ENCODE measurements at regions not wholly inside any gene's neighbourhood (a gene's known extent, or its start where the extent isn't known, plus 50 kb on each side); places are given as distances from the start of the nearest gene placed in this dataset.

DNA sequence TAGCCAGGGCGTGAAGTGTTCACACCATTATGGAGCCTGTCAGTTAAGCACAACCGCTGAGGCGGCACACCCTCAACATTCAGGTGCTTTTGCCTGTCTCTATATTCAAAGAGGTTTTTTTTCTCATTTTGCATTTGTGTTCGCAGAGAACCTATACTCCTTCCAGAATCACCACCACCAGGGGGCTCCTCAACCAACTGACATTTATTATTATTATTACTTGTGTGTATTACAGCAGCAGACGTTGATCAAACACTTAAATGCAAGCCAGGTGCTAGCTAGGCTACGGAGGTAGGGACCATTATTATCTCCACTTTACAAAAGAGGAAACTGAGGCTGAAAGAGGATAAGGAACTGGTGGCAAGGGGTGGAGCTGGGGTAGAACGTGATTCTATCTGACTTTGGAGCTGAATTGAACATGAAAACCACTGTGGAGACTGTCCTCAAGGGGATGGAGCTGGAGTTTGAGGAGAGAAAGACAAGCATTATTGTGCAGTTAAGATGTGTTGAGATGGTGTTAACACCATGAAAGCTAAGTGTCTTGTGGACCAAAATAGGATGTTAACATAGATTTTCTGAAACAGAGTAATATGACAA, 133.8 kb upstream of the PLXNA4 start:
- TF ChIP-seq, protein P1, sequence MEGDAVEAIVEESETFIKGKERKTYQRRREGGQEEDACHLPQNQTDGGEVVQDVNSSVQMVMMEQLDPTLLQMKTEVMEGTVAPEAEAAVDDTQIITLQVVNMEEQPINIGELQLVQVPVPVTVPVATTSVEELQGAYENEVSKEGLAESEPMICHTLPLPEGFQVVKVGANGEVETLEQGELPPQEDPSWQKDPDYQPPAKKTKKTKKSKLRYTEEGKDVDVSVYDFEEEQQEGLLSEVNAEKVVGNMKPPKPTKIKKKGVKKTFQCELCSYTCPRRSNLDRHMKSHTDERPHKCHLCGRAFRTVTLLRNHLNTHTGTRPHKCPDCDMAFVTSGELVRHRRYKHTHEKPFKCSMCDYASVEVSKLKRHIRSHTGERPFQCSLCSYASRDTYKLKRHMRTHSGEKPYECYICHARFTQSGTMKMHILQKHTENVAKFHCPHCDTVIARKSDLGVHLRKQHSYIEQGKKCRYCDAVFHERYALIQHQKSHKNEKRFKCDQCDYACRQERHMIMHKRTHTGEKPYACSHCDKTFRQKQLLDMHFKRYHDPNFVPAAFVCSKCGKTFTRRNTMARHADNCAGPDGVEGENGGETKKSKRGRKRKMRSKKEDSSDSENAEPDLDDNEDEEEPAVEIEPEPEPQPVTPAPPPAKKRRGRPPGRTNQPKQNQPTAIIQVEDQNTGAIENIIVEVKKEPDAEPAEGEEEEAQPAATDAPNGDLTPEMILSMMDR (IDR thresholded peaks at IDR 0.05; ENCODE audit: unreplicated experiment in 3 of 3) = peak; percentile 24 to 45 (median 44)
- Mint-ChIP-seq H3K36me3 (ENCODE audit: low read depth) (no peaks in the 10 kb centered on the region), H3K27me3 (ENCODE audit: low read depth) (peaks cover 13% of the 10 kb centered on the region), H3K27ac (no peak overlapping the region), H3K4me1 (no peaks in the 10 kb centered on the region), H3K9me3 (no peaks in the 10 kb centered on the region), H3K4me3 (no peak overlapping the region)

DNA sequence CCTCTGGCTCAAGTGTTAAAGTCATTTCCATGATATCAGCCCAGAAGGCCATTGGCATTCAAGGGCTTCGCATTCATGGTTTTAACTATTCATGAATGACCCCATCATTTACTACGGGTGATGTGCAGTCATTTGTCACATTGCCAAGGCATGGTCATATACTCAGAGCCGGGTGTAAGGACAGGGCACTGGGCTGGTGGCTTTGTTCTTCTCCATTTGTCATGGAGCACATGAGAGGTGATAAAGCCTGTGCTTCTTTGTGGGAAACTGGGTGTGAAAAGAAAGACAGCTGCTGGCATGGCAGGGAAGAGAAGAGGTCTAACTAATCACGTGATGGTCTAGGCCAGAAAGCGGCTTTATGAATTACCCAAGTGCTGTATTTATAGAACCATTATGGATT, 132.2 kb upstream of the PLXNA4 start:
- TF ChIP-seq, protein P1 (IDR thresholded peaks at IDR 0.05; ENCODE audit: unreplicated experiment in 3 of 3) = no peak
- no peaks in the 10 kb centered on the region for H3K9me3 Mint-ChIP-seq
- H3K36me3 Mint-ChIP-seq (ENCODE audit: low read depth) = no peaks in the 10 kb centered on the region
- peaks cover 22% of the 10 kb centered on the region for H3K27me3 Mint-ChIP-seq (ENCODE audit: low read depth)
- H3K27ac Mint-ChIP-seq = no peak overlapping the region
- no peaks in the 10 kb centered on the region for H3K4me1 Mint-ChIP-seq
- H3K4me3 Mint-ChIP-seq = no peak overlapping the region

DNA sequence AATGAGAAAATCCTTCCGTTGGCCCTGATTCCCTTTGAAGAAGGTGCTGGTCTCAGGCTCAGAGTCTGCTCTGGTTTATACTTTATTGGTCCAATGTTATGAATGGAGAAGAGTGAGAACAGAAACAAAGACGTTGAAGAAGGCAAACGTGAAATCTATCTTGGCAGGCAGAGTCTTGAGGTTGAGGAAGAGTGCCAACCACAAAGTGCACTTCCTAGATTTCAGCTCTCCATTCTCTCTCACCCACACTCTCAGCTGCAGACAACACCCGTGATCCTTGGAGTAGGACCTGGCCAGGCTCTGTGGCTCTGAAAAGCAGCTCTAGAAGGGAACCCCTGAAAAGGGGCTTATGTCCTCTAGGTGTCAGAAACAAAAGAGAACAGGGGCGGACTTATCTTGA, 128.9 kb upstream of the PLXNA4 start:
- Mint-ChIP-seq H3K4me3 (no peak overlapping the region), H3K9me3 (no peaks in the 10 kb centered on the region), H3K4me1 (no peaks in the 10 kb centered on the region), H3K36me3 (ENCODE audit: low read depth) (no peaks in the 10 kb centered on the region), H3K27ac (no peak overlapping the region), H3K27me3 (ENCODE audit: low read depth) (peaks cover 19% of the 10 kb centered on the region)
- TF ChIP-seq, protein P1 (IDR thresholded peaks at IDR 0.05; ENCODE audit: unreplicated experiment in 3 of 3) = no peak

DNA sequence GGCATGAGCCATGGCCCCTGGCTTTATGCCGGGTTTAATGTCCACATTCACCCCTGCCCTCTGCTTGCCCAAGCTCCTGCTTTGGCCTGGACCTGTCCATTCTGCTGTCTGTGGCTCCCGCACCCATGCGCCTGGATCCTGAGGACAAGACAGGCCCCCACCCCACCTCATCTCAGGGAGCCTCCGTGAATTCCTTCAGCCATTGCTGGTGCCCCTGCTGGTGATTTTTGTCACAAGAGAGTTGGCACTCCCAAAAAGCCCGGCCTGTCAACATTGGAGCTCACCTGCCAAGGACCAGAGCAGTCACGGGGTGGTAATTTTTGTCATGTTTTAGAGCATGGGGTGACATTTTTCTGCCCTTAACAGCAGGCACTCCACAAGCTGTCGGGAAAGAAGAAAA, 127.5 kb upstream of the PLXNA4 start:
- Mint-ChIP-seq H3K4me3 (no peak overlapping the region), H3K27ac (no peak overlapping the region), H3K27me3 (ENCODE audit: low read depth) (peaks cover 14% of the 10 kb centered on the region), H3K9me3 (no peaks in the 10 kb centered on the region), H3K36me3 (ENCODE audit: low read depth) (no peaks in the 10 kb centered on the region), H3K4me1 (no peaks in the 10 kb centered on the region)
- TF ChIP-seq, protein P1 (IDR thresholded peaks at IDR 0.05; ENCODE audit: unreplicated experiment in 3 of 3) = no peak

DNA sequence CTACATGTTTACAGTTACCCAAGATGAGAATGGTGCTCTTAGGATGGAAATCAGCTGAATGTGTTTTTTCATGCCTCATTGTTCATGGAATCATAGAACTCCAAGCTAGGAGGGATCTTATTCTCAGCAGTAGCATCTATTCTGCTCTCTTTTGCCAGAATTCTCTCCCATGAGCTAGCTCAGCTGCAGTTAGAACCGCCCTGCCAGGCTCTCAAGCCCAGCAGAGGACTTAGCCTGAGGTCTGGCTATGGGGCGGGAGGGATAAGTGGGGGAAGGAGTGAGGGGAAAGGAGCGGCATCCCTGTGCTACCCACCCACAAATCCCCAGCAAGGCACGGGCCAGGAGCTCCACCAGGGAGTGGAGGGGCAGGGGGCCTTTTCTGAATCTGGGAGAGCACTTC, 120.7 kb upstream of the PLXNA4 start:
- H3K4me1 Mint-ChIP-seq = no peaks in the 10 kb centered on the region
- H3K4me3 Mint-ChIP-seq = no peak overlapping the region
- TF ChIP-seq, protein P1 (IDR thresholded peaks at IDR 0.05; ENCODE audit: unreplicated experiment in 3 of 3) = no peak
- peaks cover 7% of the 10 kb centered on the region for H3K27me3 Mint-ChIP-seq (ENCODE audit: low read depth)
- no peak overlapping the region for H3K27ac Mint-ChIP-seq
- H3K9me3 Mint-ChIP-seq = no peaks in the 10 kb centered on the region
- no peaks in the 10 kb centered on the region for H3K36me3 Mint-ChIP-seq (ENCODE audit: low read depth)

DNA sequence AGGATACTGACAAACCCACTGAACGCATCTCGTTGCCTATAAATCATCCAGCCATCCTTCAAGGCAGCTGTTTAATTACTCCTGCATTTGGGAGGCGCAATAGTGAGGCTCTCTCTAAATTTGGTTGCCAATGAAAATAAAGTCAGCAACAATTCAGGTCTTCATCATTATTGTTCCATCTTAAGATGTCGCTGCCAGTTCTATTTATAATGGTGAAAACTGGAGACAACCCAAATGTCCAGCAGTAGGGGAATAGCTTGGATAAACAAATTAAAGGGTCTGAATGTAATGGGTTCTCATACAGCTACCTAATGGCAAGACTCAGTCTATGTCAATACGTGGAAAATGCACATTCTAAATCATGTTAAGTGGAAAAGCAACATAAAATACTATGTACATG, 120.1 kb upstream of the PLXNA4 start:
- Mint-ChIP-seq H3K27me3 (ENCODE audit: low read depth) (peaks cover 7% of the 10 kb centered on the region), H3K4me1 (no peaks in the 10 kb centered on the region), H3K36me3 (ENCODE audit: low read depth) (no peaks in the 10 kb centered on the region), H3K27ac (no peak overlapping the region), H3K4me3 (no peak overlapping the region), H3K9me3 (no peaks in the 10 kb centered on the region)
- TF ChIP-seq, protein P1 (IDR thresholded peaks at IDR 0.05; ENCODE audit: unreplicated experiment in 3 of 3) = no peak

Data from nephron (organoid).